T47D (cell line): ENCODE measurements at regions not wholly inside any gene's neighbourhood (a gene's known extent, or its start where the extent isn't known, plus 50 kb on each side); places are given as distances from the start of the nearest gene placed in this dataset.

Experiments used
- DNase-seq, 2 experiments: peaks; one replicate each; pipeline versions ENCODE4 v3.0.0 to v3.0.0-alpha.2; 2011 to 2012; ENCODE audit warnings: low read depth in 1 of 2, low spot score in 1 of 2
- JUND ChIP-seq: IDR thresholded peaks from 2 replicates; pipeline ENCODE4 v1.6.1; 2012; ENCODE audit warnings: low read depth
- in situ Hi-C: cut with HindIII; loops from 2 replicates; pipeline ENCODE4 v1.10.0; 2016; ENCODE audit warnings: low sequenced_read_pairs, low pct_unique_long_range_greater_than_20kb

DNA sequence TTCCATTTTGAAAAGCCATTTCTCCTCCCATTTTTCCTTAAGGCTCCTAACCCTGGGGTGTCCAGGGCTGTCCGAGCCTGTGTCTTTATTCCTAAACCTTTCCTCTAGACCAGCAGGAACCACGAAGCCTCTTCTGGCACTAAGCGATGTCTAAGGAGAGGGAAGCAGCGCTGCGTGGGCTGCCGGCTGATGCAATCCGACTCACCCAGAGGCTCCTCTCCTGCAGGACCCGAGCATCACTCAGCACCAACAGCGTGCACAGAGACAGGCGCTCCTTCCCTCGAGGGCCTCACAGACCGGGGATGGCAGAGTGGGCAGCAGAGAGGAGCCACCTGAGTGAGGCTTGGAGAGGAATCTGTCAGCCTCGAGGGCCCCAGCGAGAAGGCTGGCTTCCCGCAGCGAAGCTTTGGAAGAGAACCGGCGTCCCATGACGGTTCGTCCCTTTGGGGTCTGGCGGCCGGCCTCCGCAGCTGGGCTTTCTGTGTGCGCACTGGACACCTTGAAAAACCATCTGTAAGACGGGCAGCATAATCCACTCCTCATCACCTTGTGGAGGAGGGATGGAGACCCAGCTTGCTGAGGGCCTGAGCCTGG, 174.3 kb downstream of the FOXL1 start:
- in situ Hi-C loops: no loop called here
- TF ChIP-seq JUND: no peak

DNA sequence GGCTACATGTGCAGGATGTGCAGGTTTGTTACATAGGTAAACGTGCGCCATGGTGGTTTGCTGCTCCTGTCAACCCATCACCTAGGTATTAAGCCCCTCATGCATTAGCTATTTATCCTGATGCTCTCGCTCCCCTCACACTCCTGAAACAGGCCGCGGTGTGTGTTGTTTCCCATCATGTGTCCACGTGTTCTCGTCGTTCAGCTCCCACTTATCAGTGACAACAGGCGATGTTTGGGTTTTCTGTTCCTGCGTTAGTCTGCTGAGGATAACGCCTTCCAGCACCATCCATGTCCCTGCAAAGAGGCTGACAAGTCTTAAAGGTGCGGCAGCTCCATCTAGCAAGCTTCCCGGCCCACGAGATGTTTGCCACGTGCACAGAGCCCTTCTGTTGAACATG, 175.1 kb downstream of the FOXL1 start:
- in situ Hi-C loops: no loop called here
- no peak for TF ChIP-seq JUND
- no peak for DNase-seq

More for the DNA sequence above, 174.3 kb downstream of the FOXL1 start:
- DNase-seq: no peak

DNA sequence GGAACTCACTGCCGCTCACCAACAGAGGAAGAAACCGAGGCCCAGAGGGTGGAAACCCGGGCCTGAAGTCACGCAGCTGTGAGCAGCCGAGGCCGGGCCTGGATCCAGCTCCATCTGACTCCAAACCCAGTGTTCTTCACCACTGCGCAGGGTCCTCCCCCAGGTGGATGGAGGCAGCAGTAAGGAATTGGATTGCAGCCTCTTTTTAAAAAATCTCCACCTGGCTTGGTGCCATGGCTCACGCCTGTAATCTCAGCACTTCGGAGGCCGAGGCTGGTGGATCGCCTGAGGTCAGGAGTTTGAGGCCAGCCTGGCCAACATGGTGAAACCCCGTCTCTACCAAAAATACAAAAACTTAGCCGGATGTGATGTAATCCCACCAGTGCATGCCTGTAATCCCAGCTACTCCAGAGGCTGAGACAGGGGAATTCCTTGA, 177.2 kb downstream of the FOXL1 start:
- in situ Hi-C loops: no loop called here
- TF ChIP-seq JUND: no peak
- DNase-seq: no peak

DNA sequence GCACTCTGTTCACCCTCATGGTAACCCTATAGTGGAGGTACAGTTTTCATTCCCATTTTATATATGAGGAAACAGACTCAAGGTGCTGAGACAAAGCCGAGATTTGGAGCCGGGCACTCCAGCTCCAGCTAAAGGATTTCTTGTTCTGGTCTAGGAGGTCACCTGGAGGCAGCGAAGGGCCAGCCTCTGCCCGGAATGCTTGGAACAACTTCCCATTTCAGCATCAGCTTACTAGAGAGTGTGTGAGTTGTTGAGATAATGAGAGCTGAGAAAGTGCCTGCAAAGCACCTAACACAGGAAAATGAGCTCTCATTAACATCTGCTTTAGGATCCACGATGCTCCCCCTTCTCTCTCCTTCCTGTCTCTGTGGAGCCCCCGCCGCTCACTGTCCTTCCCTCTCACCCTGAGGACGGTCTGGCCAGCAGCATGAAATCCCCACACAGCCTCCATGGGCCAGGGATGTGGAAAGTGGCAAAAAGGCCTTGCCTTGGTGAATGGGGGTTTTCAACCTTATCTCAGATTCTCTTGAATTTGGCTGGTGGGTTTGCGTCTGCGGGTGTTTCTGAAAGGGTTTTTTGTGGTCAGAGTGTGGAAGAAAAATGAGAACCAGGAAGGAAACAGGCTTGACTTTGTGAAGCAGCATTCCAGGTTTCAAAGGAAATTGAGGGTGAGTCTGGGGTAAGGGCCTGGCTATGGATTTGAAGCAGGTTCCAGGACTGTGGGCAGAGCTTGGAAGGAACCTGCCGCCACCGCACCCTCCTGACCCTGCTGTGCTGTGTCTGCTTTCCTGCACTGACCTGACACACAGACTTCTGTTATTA, 178.7 kb downstream of the FOXL1 start:
- DNase-seq: no peak
- in situ Hi-C loops: no loop called here
- no peak for TF ChIP-seq JUND

DNA sequence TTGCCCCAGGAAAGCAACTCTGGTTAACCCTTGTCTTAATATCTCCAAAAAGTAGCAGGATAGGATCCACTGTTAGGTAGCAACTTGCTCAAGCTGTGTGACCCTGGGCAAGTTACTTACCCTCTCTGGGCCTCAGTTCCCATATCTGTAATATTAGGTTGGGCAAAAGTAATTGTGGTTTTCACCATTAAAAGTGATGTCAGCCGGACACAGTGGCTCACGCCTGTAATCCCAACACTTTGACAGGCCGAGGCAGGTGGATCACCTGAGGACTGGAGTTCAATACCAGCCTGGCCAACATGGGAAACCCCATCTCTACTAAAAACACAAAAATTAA, 179.3 kb downstream of the FOXL1 start:
- in situ Hi-C loops: no loop called here
- DNase-seq: no peak
- TF ChIP-seq JUND: no peak

DNA sequence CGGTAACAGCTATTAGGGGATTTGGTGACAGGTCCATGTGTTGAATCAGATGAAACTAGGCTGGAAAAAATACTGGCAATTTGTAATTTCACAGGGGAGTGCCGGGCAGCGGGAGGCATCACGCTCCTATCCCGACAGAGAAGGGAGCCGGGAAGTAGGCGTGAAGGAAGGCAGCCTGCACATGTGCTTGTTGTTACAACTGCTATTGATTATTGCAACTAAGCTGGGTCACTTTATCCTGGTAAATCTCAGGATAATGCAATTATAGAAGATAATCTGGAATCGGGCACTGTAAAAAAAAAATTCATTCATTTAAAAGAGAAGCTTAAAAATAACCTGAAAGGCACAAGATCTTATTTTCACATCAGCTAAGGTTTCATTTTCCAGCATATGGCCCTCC, 180.6 kb downstream of the FOXL1 start:
- no peak for TF ChIP-seq JUND
- in situ Hi-C loops: no loop called here
- DNase-seq: no peak

DNA sequence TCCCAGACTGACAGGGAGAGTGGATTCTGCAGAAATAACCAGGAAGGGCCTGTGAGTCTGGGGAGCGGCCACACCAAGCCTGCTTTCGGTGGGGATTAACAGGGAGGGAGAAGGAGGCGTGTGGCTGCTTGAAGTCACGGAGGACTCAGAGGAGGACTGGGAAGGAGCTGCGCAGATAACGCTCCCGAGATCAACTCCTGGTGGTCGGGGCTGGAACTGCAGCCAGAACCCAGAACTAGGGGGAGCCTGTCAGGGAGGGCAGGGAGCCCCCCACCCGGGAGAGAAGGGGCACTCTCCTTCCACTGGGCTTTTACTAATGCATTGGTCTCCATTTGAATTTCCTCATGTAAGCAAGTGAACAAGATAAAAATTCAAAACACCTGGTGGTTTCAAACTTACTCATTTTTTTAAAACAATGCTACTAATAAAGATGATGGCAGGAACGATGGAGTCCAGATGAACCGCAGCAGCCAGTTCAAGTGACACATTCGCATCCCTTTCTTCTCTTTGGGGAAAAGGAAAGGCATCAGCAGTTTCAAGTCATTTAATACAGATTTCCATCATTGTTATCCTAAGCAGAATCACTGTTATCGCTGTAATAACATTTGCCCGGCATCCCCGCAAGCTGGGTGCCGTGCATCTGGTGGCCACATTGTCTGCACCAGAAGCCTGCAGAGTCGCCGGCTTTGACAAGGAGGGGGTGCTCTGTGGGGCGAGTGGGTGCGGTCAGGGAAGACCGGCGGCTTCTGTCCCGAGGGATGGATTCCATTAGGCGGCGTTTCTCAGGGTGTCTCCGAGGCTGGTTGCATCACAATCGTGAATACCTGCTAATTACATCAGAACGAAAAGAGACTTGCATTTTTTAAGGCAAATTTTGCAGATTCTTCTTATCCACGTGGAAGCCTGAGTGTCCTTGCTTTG, 183.0 kb downstream of the FOXL1 start:
- in situ Hi-C loops: no loop called here
- peak in 1 of 2 experiments; percentile 48 for DNase-seq
- no peak for TF ChIP-seq JUND

DNA sequence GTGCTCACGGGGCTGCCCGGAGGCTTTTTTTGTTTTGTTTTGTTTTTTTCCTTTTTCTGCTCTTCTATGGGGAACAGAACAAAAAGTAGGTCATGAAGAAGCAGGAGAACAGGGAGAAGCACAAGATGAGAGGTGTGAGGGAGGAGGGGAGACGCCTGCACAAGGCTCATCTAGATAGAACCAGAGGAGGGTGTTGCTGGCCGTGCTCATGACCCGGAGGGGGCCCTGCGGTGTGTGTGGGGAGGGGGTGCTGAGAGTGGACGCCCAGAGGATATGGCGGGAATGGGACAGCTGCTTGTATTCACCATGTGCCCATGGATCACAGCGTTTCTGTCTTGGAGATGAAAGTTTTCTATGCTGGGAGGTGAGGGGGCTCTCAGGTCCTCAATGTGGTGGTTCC, 183.7 kb downstream of the FOXL1 start:
- in situ Hi-C loops: no loop called here

DNA sequence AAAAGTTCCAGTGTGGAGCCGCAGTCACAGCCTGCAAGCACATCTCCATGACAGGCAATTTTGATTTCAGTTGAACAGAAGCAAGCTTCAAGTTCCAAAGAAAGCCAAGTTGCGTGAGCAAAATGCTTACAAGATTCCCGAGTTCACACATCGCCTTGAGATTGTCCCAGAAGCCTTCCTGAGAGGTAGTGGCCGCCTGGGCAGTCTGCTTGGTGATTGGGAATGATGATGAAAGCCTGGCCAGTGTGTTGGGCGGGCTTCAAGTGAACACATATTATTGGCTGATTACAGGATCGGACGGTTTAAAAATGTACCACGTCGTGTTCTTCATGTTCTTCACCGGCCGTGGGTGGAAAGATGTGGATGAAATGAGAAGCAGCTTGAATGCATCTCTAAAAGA, 185.5 kb downstream of the FOXL1 start:
- DNase-seq: no peak
- no peak for TF ChIP-seq JUND
- in situ Hi-C loops: no loop called here

More for the DNA sequence above, 183.7 kb downstream of the FOXL1 start:
- DNase-seq: no peak
- no peak for TF ChIP-seq JUND

DNA sequence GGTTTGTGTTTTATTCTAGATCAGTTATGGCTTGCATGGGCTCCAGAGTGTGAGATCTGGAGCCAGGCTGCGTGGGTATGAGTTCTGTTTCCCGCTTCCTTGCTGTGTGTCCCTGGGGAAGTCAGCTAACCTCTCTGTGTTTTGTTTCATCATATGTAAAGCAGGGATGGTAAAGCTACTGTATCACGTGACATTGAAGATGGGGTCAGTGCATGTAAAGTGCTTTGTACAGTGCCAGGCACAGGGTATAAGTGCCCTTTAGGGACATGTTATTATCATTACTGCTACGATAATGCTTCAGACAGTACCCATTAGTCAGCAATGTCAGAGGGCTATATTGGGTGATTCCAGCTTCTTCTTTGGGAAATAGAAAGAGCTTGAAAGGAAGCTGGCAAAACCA, 186.2 kb downstream of the FOXL1 start:
- in situ Hi-C loops: no loop called here
- no peak for DNase-seq
- TF ChIP-seq JUND: no peak

DNA sequence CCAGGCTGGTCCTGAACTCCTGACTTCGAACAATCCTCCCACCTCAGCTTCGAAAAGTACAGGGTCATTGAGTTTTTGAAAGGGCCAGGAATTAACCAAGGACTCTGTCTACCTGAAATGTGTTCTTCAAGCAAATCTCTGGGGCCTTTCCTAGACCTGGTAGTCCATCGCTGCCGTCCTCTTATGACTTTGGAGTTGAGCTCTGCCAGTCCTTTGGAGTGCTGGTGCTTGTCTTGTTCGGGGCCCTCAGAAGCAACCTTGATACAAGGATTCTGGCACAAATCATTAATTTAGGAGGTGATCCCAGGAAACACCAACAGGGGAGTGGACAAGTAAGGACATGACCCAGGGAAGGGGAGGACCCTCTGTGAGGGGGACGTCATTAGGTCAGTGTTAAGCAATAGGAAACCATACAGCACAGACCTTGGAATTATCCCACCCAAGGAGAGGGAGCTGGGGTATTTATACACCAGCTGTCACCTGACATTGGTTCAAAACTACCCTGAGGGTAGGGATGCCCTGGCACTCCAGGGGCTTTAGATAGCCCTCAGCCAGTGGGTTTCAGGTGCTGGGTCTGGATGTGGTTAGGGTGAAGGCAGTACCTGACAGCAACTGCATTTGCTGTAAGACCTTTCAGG, 187.2 kb downstream of the FOXL1 start:
- DNase-seq: no peak
- in situ Hi-C loops: no loop called here
- TF ChIP-seq JUND: no peak

DNA sequence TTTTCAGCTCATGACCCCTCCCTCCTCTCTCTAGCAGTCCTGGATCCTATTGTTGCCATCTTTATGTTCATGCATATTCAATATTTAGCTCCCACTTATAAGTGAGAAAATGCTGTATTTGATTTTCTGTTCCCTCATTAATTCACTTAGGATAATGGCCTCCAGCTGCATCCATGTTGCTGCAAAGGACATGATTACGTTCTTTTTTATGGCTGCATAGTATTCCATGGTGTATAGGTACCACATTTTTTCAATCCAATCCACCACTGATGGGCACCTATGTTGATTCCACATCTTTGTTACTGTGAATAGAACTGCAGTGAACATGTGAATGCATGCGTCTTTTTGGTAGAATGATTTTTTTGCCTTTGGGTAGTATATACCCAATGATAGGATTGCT, 188.4 kb downstream of the FOXL1 start:
- in situ Hi-C loops: no loop called here
- DNase-seq: no peak
- no peak for TF ChIP-seq JUND

DNA sequence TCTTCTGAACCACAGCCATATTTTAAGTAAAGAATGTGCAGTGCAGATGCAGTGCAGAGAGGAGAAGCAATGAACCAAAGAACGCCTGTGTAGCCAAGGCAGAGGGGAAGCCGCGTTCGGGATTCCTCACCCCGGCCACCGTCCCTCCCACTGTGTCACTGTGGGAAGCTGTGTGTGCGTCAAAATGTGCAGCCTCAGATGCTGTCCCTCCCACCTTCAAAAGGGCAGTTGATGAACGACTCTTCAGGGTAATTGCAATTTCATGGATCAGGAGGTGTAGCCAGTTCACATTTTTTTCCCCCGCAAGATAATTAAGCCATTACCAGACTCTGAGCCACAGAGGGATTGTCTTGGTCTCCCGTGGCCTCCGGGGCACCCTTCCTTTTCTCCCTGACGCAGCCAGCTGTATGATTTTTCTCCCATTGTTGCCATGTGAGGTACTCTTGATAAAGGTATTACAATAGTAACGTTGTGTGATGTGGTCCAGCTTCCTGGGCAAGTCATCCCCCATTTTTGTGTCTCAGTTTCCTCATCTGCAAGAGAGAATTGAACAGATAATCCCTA, 190.0 kb downstream of the FOXL1 start:
- DNase-seq: no peak
- no peak for TF ChIP-seq JUND
- in situ Hi-C loops: no loop called here
